ENCODE measurements at regions not wholly inside any gene's neighbourhood (a gene's known extent, or its start where the extent isn't known, plus 50 kb on each side); places are given as distances from the start of the nearest gene placed in this dataset.

DNA sequence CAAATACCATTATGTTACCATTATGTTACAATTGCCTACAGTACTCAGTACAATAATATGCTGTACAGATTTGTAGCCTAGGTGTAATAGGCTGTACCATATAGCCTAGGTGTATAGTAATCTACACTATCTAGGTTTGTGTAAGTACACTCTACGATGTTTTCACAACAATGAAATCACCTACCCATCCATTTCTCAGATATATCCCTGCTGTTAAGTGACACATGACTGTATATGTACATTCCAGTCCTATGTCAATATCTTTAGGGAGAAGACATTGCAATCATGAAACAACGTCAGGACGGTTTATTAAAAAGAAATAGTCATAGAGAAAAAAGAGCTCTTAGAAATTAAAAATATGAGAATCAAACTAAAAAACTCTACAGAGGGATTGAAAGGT, 119.0 kb upstream of the CDC42EP3 start:
- TF ChIP-seq SUZ12 (IDR thresholded peaks at IDR 0.05; ENCODE audit: extremely low read depth, insufficient read depth, insufficient read length) = no peak
- no peak for TF ChIP-seq ZNF274 (IDR thresholded peaks at IDR 0.05; ENCODE audit: low read depth, low read length)
- no peak overlapping the region for H3K4me3 ChIP-seq (ENCODE audit: insufficient read length, low read depth)
- no peaks in the 10 kb centered on the region for H3K4me1 ChIP-seq (ENCODE audit: insufficient read depth, insufficient read length)
- H3K27me3 ChIP-seq (ENCODE audit: insufficient read depth, insufficient read length) = no peaks in the 10 kb centered on the region
- H3K9me3 ChIP-seq (ENCODE audit: insufficient read depth, low read length) = peaks cover 17% of the 10 kb centered on the region
- DNase-seq (ENCODE audit: low read depth, low spot score) = no peak
- no peak overlapping the region for H3K9ac ChIP-seq (ENCODE audit: insufficient read length, low read depth)
- H3K36me3 ChIP-seq (ENCODE audit: insufficient read depth, insufficient read length, low read length) = no peaks in the 10 kb centered on the region

DNA sequence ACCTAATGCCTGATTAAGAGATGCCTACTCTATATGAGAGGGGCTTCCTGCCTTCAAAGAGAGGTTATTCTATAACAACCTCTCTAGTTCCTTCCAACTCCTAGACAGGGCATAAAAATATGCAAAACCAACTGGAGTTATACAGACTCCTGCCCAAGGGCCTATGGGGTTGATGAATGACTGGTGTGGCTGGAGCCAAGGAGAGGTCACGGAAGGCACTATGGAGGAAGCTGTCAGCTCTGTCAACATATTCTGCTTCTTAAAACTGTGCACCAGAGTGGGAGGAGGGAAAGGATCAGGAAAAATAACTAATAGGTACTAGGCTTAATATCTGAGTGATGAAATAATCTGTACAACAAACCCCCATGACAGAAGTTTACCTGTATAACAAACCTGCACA, 120.9 kb upstream of the CDC42EP3 start:
- no peak for DNase-seq (ENCODE audit: low read depth, low spot score)
- H3K9ac ChIP-seq (ENCODE audit: insufficient read length, low read depth) = no peak overlapping the region
- no peak overlapping the region for H3K4me3 ChIP-seq (ENCODE audit: insufficient read length, low read depth)
- H3K4me1 ChIP-seq (ENCODE audit: insufficient read depth, insufficient read length) = no peaks in the 10 kb centered on the region
- H3K36me3 ChIP-seq (ENCODE audit: insufficient read depth, insufficient read length, low read length) = no peaks in the 10 kb centered on the region
- peaks cover 15% of the 10 kb centered on the region for H3K9me3 ChIP-seq (ENCODE audit: insufficient read depth, low read length)
- TF ChIP-seq ZNF274 (IDR thresholded peaks at IDR 0.05; ENCODE audit: low read depth, low read length) (no peak), SUZ12 (IDR thresholded peaks at IDR 0.05; ENCODE audit: extremely low read depth, insufficient read depth, insufficient read length) (no peak), YY1 (IDR thresholded peaks at IDR 0.05; ENCODE audit: insufficient read depth, insufficient read length) (no peak)
- H3K27me3 ChIP-seq (ENCODE audit: insufficient read depth, insufficient read length) = no peaks in the 10 kb centered on the region

DNA sequence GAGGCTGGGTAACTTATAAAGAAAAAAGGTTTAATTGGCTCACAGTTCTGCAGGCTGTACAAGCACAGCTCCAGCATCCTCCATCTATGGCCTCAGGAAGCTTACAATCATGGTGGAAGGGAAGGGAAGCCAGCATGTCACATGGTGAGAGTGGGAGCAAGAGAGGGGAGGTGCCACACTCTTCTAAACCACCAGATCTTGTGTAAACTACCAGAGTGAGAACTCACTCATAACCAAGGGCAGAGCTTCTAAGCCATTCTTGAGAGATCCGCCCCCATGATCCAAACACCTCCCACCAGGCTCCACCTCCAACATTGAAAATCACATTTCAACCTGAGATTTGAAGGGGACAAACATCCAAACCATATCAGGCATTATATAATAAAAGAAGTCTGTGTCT, 121.6 kb upstream of the CDC42EP3 start:
- Histone ChIP-seq H3K9ac (ENCODE audit: insufficient read length, low read depth) (no peak overlapping the region), H3K9me3 (ENCODE audit: insufficient read depth, low read length) (peaks cover 8% of the 10 kb centered on the region), H3K4me1 (ENCODE audit: insufficient read depth, insufficient read length) (no peaks in the 10 kb centered on the region), H3K36me3 (ENCODE audit: insufficient read depth, insufficient read length, low read length) (no peaks in the 10 kb centered on the region), H3K4me3 (ENCODE audit: insufficient read length, low read depth) (no peak overlapping the region), H3K27me3 (ENCODE audit: insufficient read depth, insufficient read length) (no peaks in the 10 kb centered on the region)
- TF ChIP-seq SUZ12 (IDR thresholded peaks at IDR 0.05; ENCODE audit: extremely low read depth, insufficient read depth, insufficient read length) (no peak), ZNF274 (IDR thresholded peaks at IDR 0.05; ENCODE audit: low read depth, low read length) (no peak)
- DNase-seq (ENCODE audit: low read depth, low spot score) = no peak

DNA sequence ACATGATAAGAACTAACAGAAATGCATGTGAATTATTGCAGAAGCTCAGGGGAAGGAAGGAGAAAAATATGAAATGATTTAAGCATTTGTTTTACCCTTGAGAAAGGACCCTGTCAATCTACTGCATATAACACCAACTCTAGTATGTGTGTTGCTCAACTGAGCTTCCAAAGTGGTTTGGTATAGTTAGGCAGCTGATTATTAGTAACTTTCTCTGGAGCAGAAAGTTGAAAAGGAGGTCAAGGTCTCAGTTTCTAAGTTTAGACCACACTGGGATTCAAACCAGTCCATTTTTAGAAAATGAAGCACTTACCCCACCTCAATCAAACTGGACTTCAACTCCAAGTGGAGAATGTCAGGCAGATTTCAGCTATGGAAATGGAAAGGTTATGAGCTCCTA, 123.3 kb upstream of the CDC42EP3 start:
- H3K36me3 ChIP-seq (ENCODE audit: insufficient read depth, insufficient read length, low read length) = no peaks in the 10 kb centered on the region
- no peak overlapping the region for H3K9ac ChIP-seq (ENCODE audit: insufficient read length, low read depth)
- no peaks in the 10 kb centered on the region for H3K27me3 ChIP-seq (ENCODE audit: insufficient read depth, insufficient read length)
- no peaks in the 10 kb centered on the region for H3K4me1 ChIP-seq (ENCODE audit: insufficient read depth, insufficient read length)
- no peaks in the 10 kb centered on the region for H3K9me3 ChIP-seq (ENCODE audit: insufficient read depth, low read length)
- H3K4me3 ChIP-seq (ENCODE audit: insufficient read length, low read depth) = no peak overlapping the region
- TF ChIP-seq YY1 (IDR thresholded peaks at IDR 0.05; ENCODE audit: insufficient read depth, insufficient read length) (no peak), ZNF274 (IDR thresholded peaks at IDR 0.05; ENCODE audit: low read depth, low read length) (no peak), SUZ12 (IDR thresholded peaks at IDR 0.05; ENCODE audit: extremely low read depth, insufficient read depth, insufficient read length) (no peak)
- no peak for DNase-seq (ENCODE audit: low read depth, low spot score)

DNA sequence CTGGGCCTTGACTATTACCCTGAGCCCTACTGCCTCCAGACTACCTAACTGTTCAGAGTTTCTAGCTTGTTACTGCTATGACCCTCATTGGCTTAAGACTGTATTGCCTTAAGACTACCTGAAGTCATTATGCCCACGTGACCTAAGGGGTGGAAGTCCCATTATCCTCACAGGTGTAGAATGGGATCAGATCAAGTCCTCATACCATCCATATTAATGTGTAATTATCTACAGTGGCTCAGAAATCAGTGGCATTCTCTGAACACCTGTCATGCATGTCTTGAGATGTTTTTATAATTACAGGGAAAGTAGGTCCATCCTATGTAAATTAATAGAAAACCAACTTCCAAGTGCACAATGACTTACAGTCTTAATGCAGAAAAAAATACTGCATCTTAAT, 124.0 kb upstream of the CDC42EP3 start:
- DNase-seq (ENCODE audit: low read depth, low spot score) = no peak
- TF ChIP-seq YY1 (IDR thresholded peaks at IDR 0.05; ENCODE audit: insufficient read depth, insufficient read length) (no peak), ZNF274 (IDR thresholded peaks at IDR 0.05; ENCODE audit: low read depth, low read length) (no peak), SUZ12 (IDR thresholded peaks at IDR 0.05; ENCODE audit: extremely low read depth, insufficient read depth, insufficient read length) (no peak)
- Histone ChIP-seq H3K27me3 (ENCODE audit: insufficient read depth, insufficient read length) (no peaks in the 10 kb centered on the region), H3K9ac (ENCODE audit: insufficient read length, low read depth) (no peak overlapping the region), H3K4me1 (ENCODE audit: insufficient read depth, insufficient read length) (no peaks in the 10 kb centered on the region), H3K9me3 (ENCODE audit: insufficient read depth, low read length) (no peaks in the 10 kb centered on the region), H3K36me3 (ENCODE audit: insufficient read depth, insufficient read length, low read length) (no peaks in the 10 kb centered on the region), H3K4me3 (ENCODE audit: insufficient read length, low read depth) (no peak overlapping the region)

DNA sequence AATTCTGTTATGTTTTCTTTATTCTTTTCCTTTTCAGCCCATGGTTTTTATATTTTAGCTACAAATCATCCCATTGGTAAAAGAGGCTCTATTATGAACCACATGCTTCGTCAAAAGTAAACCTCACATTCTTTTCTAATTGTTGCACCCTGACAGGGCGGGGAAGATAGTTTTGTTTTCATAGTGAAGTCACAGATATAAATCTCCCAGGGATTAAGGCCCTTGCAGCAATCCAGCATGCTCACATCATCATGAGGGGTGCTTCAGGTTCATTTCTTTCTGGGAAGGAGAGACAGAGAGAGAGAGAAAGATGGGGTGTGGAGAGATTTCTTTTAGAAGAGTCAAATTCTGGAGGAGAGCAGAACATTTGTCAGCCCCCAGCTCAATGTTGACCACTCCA, 124.5 kb upstream of the CDC42EP3 start:
- H3K4me1 ChIP-seq (ENCODE audit: insufficient read depth, insufficient read length) = no peaks in the 10 kb centered on the region
- H3K27me3 ChIP-seq (ENCODE audit: insufficient read depth, insufficient read length) = no peaks in the 10 kb centered on the region
- TF ChIP-seq YY1 (IDR thresholded peaks at IDR 0.05; ENCODE audit: insufficient read depth, insufficient read length) (no peak), ZNF274 (IDR thresholded peaks at IDR 0.05; ENCODE audit: low read depth, low read length) (no peak), SUZ12 (IDR thresholded peaks at IDR 0.05; ENCODE audit: extremely low read depth, insufficient read depth, insufficient read length) (no peak)
- H3K9me3 ChIP-seq (ENCODE audit: insufficient read depth, low read length) = no peaks in the 10 kb centered on the region
- no peak overlapping the region for H3K4me3 ChIP-seq (ENCODE audit: insufficient read length, low read depth)
- no peak overlapping the region for H3K9ac ChIP-seq (ENCODE audit: insufficient read length, low read depth)
- DNase-seq (ENCODE audit: low read depth, low spot score) = no peak
- H3K36me3 ChIP-seq (ENCODE audit: insufficient read depth, insufficient read length, low read length) = no peaks in the 10 kb centered on the region

DNA sequence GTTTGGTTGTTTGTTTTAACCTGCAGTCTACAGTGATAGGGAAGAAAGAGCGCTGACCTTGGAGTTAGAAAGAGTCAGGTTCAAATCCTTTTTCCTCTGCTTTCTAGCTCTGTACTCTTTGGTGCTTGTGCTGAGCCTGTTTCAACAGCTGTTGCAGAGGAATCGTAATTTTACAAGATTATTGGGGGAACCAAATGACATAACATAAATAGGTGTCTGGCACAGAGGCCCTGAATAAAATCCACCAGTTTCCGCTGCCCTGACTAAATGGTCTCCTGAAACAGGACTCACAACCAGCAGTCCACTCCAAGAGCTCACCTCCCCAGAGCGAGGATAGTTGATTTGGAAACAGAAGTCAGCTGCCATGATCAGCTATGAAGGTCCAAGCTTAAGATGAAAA, 125.0 kb upstream of the CDC42EP3 start:
- DNase-seq (ENCODE audit: low read depth, low spot score) = no peak
- no peaks in the 10 kb centered on the region for H3K4me1 ChIP-seq (ENCODE audit: insufficient read depth, insufficient read length)
- H3K4me3 ChIP-seq (ENCODE audit: insufficient read length, low read depth) = no peak overlapping the region
- H3K27me3 ChIP-seq (ENCODE audit: insufficient read depth, insufficient read length) = no peaks in the 10 kb centered on the region
- H3K9me3 ChIP-seq (ENCODE audit: insufficient read depth, low read length) = no peaks in the 10 kb centered on the region
- H3K9ac ChIP-seq (ENCODE audit: insufficient read length, low read depth) = no peak overlapping the region
- H3K36me3 ChIP-seq (ENCODE audit: insufficient read depth, insufficient read length, low read length) = no peaks in the 10 kb centered on the region
- no peak for TF ChIP-seq YY1 (IDR thresholded peaks at IDR 0.05; ENCODE audit: insufficient read depth, insufficient read length)
- TF ChIP-seq ZNF274 (IDR thresholded peaks at IDR 0.05; ENCODE audit: low read depth, low read length) = no peak

DNA sequence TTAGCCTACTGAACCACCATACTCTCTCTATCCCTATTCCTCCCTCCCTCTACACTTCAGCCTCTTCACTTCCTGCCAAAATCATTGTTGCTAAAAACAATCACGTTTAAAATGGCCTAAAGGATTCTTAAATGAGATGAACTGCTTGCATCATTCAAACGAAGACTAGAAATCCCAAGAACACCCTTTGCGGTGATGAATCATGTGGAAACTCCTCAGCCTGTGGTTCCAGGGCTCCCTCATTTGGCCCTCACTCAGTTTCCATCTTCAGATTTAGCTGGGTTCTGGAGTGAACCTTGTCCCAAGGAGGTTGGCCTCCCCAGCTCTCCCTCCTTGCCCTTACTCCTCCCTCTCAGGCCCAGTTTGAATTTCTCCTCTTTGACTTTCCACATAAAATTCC, 125.6 kb upstream of the CDC42EP3 start:
- DNase-seq (ENCODE audit: low read depth, low spot score) = no peak

More for the DNA sequence above, 125.6 kb upstream of the CDC42EP3 start:
- Histone ChIP-seq H3K9me3 (ENCODE audit: insufficient read depth, low read length) (no peaks in the 10 kb centered on the region), H3K36me3 (ENCODE audit: insufficient read depth, insufficient read length, low read length) (no peaks in the 10 kb centered on the region), H3K4me3 (ENCODE audit: insufficient read length, low read depth) (no peak overlapping the region), H3K27me3 (ENCODE audit: insufficient read depth, insufficient read length) (no peaks in the 10 kb centered on the region), H3K9ac (ENCODE audit: insufficient read length, low read depth) (no peak overlapping the region), H3K4me1 (ENCODE audit: insufficient read depth, insufficient read length) (no peaks in the 10 kb centered on the region)
- no peak for TF ChIP-seq ZNF274 (IDR thresholded peaks at IDR 0.05; ENCODE audit: low read depth, low read length)
- TF ChIP-seq SUZ12 (IDR thresholded peaks at IDR 0.05; ENCODE audit: extremely low read depth, insufficient read depth, insufficient read length) = no peak
- TF ChIP-seq YY1 (IDR thresholded peaks at IDR 0.05; ENCODE audit: insufficient read depth, insufficient read length) = no peak

All from NT2/D1 (cell line).